IMR-90 (cell line): ENCODE measurements at regions not wholly inside any gene's neighbourhood (a gene's known extent, or its start where the extent isn't known, plus 50 kb on each side); places are given as distances from the start of the nearest gene placed in this dataset.

Source experiments
- ATAC-seq: fragments of 200-7000 bp; cut with Tn5 transposase; 2 replicates; pipeline ENCODE4 v1.9.1; 2020; ENCODE audit warnings: low read depth, mild to moderate bottlenecking, moderate library complexity
- BruUV-seq: library from RNA; stranded (reverse); fragments of 400-500 nt; replicated peaks from 2 replicates; lab custom pipeline; 2021; lab: Mats Ljungman, UMichigan
- CTCF ChIA-PET: fragments of 300-600 bp; formaldehyde crosslinking; extraction: SDS; loops from one replicate; lab custom pipeline; 2021; ENCODE audit warnings: antibody characterized with exemption; lab: Yijun Ruan, JAX
- POLR2A ChIA-PET: fragments of 300-600 bp; sonication (Branson Sonifier 250); formaldehyde crosslinking; loops from one replicate; lab custom pipeline; 2022; ENCODE audit warnings: antibody characterized with exemption; ENCODE audit not compliant: unreplicated experiment; lab: Charles Lee
- DNase-seq: peaks from one replicate; pipeline ENCODE4 v3.0.0; 2013
- H2AFZ ChIP-seq: replicated peaks from 2 replicates; pipeline ENCODE3; 2013; ENCODE audit warnings: low read length, mild to moderate bottlenecking; ENCODE audit not compliant: poor library complexity
- H2AK5ac ChIP-seq: 2 replicates; pipeline ENCODE4 v1.6.1; 2013; ENCODE audit warnings: low read depth, low read length, inconsistent platforms
- H2AK9ac ChIP-seq: replicated peaks from 2 replicates; pipeline ENCODE3; 2013; ENCODE audit warnings: mild to moderate bottlenecking, low read depth, low read length, moderate library complexity; ENCODE audit not compliant: poor library complexity
- H2BK120ac ChIP-seq: 2 replicates; pipeline ENCODE4 v1.6.1; 2013; ENCODE audit warnings: low read depth, low read length, inconsistent platforms
- H2BK15ac ChIP-seq: 3 replicates; pipeline ENCODE4 v1.6.1; 2013; ENCODE audit warnings: low read depth, low read length, inconsistent platforms
- H2BK20ac ChIP-seq: 2 replicates; pipeline ENCODE4 v1.6.1; 2013; ENCODE audit warnings: low read depth, mild to moderate bottlenecking, inconsistent platforms, low read length, moderate library complexity
- H2BK5ac ChIP-seq: 2 replicates; pipeline ENCODE4 v1.6.1; 2013; ENCODE audit warnings: mild to moderate bottlenecking, low read depth, low read length, inconsistent platforms; ENCODE audit not compliant: poor library complexity, severe bottlenecking
- H3K14ac ChIP-seq: replicated peaks from 2 replicates; pipeline ENCODE4 v1.6.1; 2013; ENCODE audit warnings: low read depth, low read length, inconsistent platforms
- H3K18ac ChIP-seq: 2 replicates; pipeline ENCODE4 v1.6.1; 2013; ENCODE audit warnings: low read depth, low read length, control low read depth
- H3K23ac ChIP-seq: 2 replicates; pipeline ENCODE4 v1.6.1; 2013; ENCODE audit warnings: low read depth, low read length, inconsistent platforms
- H3K27ac ChIP-seq: 2 replicates; pipeline ENCODE4 v1.5.1; 2013; ENCODE audit warnings: mild to moderate bottlenecking, control low read depth, low read length; ENCODE audit not compliant: insufficient read depth
- H3K27me3 ChIP-seq: 2 replicates; pipeline ENCODE4 v1.6.1; 2013; ENCODE audit warnings: low read length; ENCODE audit not compliant: control insufficient read depth, insufficient read depth
- H3K36me3 ChIP-seq: 2 replicates; pipeline ENCODE4 v1.6.1; 2013; ENCODE audit warnings: low read length, mixed read lengths; ENCODE audit not compliant: control insufficient read depth, insufficient read depth
- H3K4ac ChIP-seq: 2 replicates; pipeline ENCODE4 v1.6.1; 2013; ENCODE audit warnings: low read depth, low read length, inconsistent platforms
- H3K4me1 ChIP-seq: 2 replicates; pipeline ENCODE4 v1.6.1; 2013; ENCODE audit warnings: low read length, mixed read lengths; ENCODE audit not compliant: control insufficient read depth, insufficient read depth
- H3K4me2 ChIP-seq: 2 replicates; pipeline ENCODE4 v1.6.1; 2013; ENCODE audit warnings: low read depth, mild to moderate bottlenecking, control low read depth, low read length, moderate library complexity
- H3K4me3 ChIP-seq: 2 replicates; pipeline ENCODE4 v1.5.1; 2013; ENCODE audit warnings: low read depth, mild to moderate bottlenecking, control low read depth, low read length, moderate library complexity; ENCODE audit not compliant: insufficient read depth
- H3K56ac ChIP-seq: 2 replicates; pipeline ENCODE4 v1.6.1; 2013; ENCODE audit warnings: low read length, inconsistent platforms; ENCODE audit not compliant: insufficient read depth; ENCODE audit errors: extremely low read depth
- H3K79me1 ChIP-seq, 2 experiments: 2 replicates each; pipeline ENCODE4 v1.6.1; 2013; ENCODE audit warnings: low read length in 2 of 2, inconsistent platforms in 1 of 2, low read depth in 1 of 2
- H3K9ac ChIP-seq: 2 replicates; pipeline ENCODE4 v1.6.1; 2013; ENCODE audit warnings: low read depth, low read length, control low read depth
- H3K9me1 ChIP-seq: 2 replicates; pipeline ENCODE4 v1.6.1; 2013; ENCODE audit warnings: low read length, inconsistent platforms; ENCODE audit not compliant: insufficient read depth
- H3K9me3 ChIP-seq: 2 replicates; pipeline ENCODE4 v1.6.1; 2013; ENCODE audit warnings: low read length; ENCODE audit not compliant: control insufficient read depth, insufficient read depth
- H4K20me1 ChIP-seq: 2 replicates; pipeline ENCODE4 v1.6.1; 2013; ENCODE audit warnings: low read length, inconsistent platforms; ENCODE audit not compliant: insufficient read depth
- H4K5ac ChIP-seq: 2 replicates; pipeline ENCODE4 v1.6.1; 2013; ENCODE audit warnings: mild to moderate bottlenecking, low read depth, low read length, control low read depth
- H4K8ac ChIP-seq, 2 experiments: 2 replicates each; pipeline ENCODE4 v1.6.1; 2013; ENCODE audit warnings: low read depth in 2 of 2, low read length in 2 of 2, control low read depth in 1 of 2, inconsistent platforms in 1 of 2
- H4K91ac ChIP-seq: 2 replicates; pipeline ENCODE4 v1.6.1; 2013; ENCODE audit warnings: low read depth, low read length, inconsistent platforms; ENCODE audit not compliant: insufficient read depth
- CEBPB ChIP-seq: IDR thresholded peaks from 2 replicates; pipeline ENCODE4 v1.6.1; 2012; ENCODE audit warnings: low read depth, low read length, improper control_type of control experiment
- MAFK ChIP-seq: IDR thresholded peaks from 2 replicates; pipeline ENCODE4 v1.6.1; 2012; ENCODE audit warnings: low read depth, low read length, improper control_type of control experiment
- POLR2A ChIP-seq: IDR thresholded peaks from 2 replicates; pipeline ENCODE4 v1.6.1; 2012; ENCODE audit warnings: mild to moderate bottlenecking, low read depth, low read length
- RFX5 ChIP-seq: IDR thresholded peaks from 2 replicates; pipeline ENCODE4 v1.8.0; 2012; ENCODE audit warnings: low read depth, mild to moderate bottlenecking, low read length, moderate library complexity
- WGBS, 2 experiments: methylation state at CpG; one replicate each; pipeline versions ENCODE4 v1.1.5 to v1.1.7; 2013; ENCODE audit warnings: missing lambda C conversion rate in 2 of 2; ENCODE audit not compliant: insufficient read length in 1 of 2; ENCODE audit errors: extremely low coverage in 2 of 2; 5-methylcytosine and 5-hydroxymethylcytosine counted together
- dilution Hi-C: fragments of 300-500 bp; cut with HindIII; formaldehyde crosslinking; loops from one replicate; pipeline ENCODE4 v1.14.3; 2018; ENCODE audit warnings: low sequenced_read_pairs; ENCODE audit not compliant: unreplicated experiment
- in situ Hi-C: fragments of 300-500 bp; cut with MboI; formaldehyde crosslinking; loops from 3 replicates; pipeline ENCODE4 v1.14.3; 2019; ENCODE audit warnings: low sequenced_read_pairs, inconsistent platforms, mixed read lengths
- intact Hi-C: fragments of 100-400 bp; cut with micrococcal nuclease; formaldehyde crosslinking; loops from 2 replicates; pipeline ENCODE4 v1.10.0; 2022
- TF ChIP-seq, protein P1 (sequence below): fragments of 150-350 bp; IDR thresholded peaks from 2 replicates; pipeline ENCODE4 v1.6.1; 2017; ENCODE audit warnings: mild to moderate bottlenecking, antibody characterized with exemption, low read length, low read depth

GRCh38 chr2:8379128-8379527, 302.7 kb upstream of the ID2 start:
- Histone ChIP-seq H2BK15ac (no peak overlapping the region), H4K91ac (no peak overlapping the region), H3K4ac (no peak overlapping the region), H3K4me2 (no peak overlapping the region), H3K27me3 (peaks cover 2% of the 10 kb centered on the region; the same call in 1 of the 2 replicates), H2BK5ac (no peak overlapping the region), H4K8ac (no peak overlapping the region), H3K9ac (no peak overlapping the region), H4K5ac (no peak overlapping the region), H2AK5ac (no peak overlapping the region), H2AFZ (no peak overlapping the region), H3K23ac (no peak overlapping the region), H4K20me1 (no peaks in the 10 kb centered on the region), H3K9me1 (no peaks in the 10 kb centered on the region), H2BK20ac (no peak overlapping the region), H3K4me1 (no peaks in the 10 kb centered on the region), H2AK9ac (no peak overlapping the region), H3K9me3 (no peaks in the 10 kb centered on the region), H3K36me3 (no peaks in the 10 kb centered on the region), H3K79me1 (no peaks in the 10 kb centered on the region), H3K27ac (no peak overlapping the region), H3K14ac (no peak overlapping the region), H2BK120ac (no peak overlapping the region), H3K56ac (no peak overlapping the region), H3K4me3 (no peak overlapping the region), H3K18ac (no peak overlapping the region)
- ChIA-PET POLR2A (no interaction called here), CTCF (no interaction called here)
- intact Hi-C loops: no loop called here
- in situ Hi-C loops: no loop called here
- 90% methylated on average over 2 of the region's 8 CpGs; no CpG with 5 or more reads in 1 of the 2 experiments for WGBS, 2 experiments
- dilution Hi-C loops: no loop called here
- ATAC-seq: no peak
- BruUV-seq: no TSS peak
- no peak for TF ChIP-seq POLR2A
- TF ChIP-seq CEBPB: no peak
- no peak for TF ChIP-seq RFX5
- TF ChIP-seq MAFK: peak; percentile 87
- TF ChIP-seq, protein P1, sequence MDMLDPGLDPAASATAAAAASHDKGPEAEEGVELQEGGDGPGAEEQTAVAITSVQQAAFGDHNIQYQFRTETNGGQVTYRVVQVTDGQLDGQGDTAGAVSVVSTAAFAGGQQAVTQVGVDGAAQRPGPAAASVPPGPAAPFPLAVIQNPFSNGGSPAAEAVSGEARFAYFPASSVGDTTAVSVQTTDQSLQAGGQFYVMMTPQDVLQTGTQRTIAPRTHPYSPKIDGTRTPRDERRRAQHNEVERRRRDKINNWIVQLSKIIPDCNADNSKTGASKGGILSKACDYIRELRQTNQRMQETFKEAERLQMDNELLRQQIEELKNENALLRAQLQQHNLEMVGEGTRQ: no peak
- no peak for DNase-seq
